Suppressor macrophage treated with lipopolysaccharide for 4 hours (primary cell): ENCODE measurements at regions not wholly inside any gene's neighbourhood (a gene's known extent, or its start where the extent isn't known, plus 50 kb on each side); places are given as distances from the start of the nearest gene placed in this dataset.
A peak's percentile ranks its signal among the peaks of the same experiment; 100 is the strongest.
"Not testable (repeated sequence)": the region's sequence is repeated elsewhere in the genome, so short reads cannot be mapped to it uniquely, and the experiment has no call there.

Experiments
- DNase-seq: peaks from one replicate; pipeline ENCODE4 v3.0.0-alpha.2; 2020

DNA sequence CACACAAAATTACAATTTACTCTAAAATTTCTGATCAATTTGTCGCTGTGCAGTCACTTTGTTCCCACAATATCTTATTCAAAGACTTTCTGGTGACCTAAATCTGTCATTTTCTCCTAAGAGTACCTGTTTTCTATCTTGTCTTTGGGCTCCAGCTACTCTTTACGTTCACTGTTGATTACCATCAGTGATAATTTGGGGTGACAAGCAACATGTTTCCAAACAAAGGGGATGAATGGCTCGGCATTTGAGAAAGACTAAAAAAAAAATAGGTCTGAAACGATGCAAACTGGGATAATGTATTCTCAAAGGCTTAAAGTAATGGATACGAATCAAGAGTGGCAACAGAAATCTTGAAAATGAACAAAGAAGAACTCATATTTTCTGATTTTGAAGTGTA lies 205.2 kb upstream of the DAB2 start:
- no peak for DNase-seq

DNA sequence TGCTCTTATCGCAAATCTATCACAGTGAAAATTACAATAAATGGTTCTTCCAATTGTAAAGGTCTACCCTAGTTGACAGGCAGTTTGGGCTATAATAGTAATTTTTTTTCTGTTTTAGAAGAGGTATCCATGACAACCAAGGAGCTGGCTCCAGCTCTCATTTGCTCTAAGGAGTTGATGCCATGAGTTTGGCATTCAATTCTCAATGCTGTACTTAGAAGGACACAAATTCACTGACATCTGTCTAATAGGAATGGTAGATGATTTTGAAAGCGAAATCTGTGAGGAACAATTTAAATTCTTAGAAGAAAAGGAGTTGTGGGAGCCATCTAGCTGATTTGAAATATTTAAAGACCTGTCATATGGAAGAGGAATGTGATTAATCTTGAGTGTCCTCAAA lies 203.6 kb upstream of the DAB2 start:
- no peak for DNase-seq

DNA sequence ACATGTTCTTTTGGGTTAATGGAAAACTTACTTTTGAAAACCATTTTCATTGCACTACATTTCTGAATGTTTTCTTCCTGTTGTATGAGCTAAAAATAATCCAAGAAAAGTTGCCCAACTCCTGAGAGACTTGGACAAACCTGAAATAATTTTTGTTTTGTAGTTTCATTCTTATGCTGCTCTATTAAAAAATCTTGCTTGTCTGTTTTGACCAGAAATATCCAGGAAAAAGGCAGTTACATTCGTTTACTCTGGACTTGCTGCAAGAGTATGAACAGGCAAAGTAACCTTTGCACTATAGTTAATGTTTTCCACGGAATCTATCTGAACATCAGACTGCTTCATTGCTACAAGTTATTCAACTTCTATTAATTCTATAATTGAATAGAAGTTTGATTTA lies 200.1 kb upstream of the DAB2 start:
- no peak for DNase-seq

DNA sequence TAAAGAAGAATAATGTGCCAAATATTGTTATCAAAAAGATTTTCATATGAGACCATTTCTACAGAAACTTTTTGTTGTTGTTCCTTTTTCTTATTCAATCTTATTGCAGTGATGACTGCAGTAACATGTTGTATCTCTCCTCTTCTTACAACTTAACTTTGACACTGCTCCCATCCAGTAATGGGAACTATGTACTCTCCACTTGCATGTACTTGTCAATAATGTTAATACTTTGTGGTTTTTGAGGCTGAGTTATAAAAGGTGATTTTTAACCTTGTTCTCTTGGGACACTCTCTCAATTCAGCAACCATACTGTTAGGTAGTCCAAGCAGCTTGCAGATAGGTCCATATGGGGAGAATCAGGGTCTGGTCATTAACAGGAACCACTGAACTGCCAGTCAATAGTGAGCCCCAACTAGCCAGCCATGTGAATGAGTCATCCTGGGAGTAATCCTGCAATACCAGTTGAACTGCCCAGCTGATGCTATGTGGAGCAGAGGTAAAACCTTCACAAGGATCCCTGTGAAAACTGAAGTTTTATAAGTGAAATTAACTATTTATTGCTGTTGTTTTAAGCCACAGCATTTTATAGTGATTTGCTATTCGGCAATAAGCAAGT lies 199.6 kb upstream of the DAB2 start:
- DNase-seq: peak; percentile 2

DNA sequence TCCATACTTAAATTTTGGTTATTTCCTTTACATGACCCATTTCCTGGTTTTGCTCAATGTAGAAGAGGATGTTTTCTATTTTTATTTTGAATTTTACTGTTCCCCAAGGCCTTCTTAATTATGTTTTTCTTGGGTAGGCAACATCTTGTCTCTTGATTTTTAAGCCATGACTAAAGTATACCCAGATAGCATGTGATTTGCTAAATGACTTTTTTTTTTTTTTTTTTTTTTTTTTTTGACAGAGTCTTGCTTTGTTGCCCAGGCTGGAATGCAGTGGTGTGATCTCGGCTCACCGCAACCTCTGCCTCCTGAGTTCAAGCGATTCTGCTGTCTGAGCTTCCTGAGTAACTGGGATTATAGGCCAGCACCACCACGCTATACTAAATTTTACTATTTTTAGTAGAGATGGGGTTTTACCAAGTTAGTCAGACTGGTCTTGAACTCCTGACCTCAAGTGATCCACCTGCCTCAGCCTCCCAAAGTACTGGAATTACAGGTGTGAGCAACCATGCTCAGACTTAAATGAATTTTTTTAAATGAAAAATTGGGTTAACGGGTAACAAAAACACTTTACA lies 198.6 kb upstream of the DAB2 start:
- no peak for DNase-seq

DNA sequence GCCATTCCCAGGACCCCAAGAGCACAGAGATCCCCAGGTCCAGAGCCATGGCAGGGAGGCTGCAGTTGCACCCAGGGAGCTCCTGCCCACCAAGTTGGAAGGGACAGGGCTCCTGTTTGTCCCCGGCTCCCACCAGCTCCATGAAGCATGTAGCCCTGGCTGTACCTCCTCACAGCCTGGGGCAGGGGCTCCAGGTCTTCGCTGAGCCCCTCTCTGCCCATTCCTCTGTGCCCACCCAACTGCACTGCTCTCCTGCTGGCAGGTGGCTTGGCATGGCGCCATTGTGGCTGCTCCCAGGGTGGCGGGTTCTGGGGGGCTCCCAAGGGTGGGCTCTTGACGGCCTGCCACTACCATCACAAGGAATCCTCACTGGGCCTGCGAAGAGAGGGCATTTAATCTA lies 197.5 kb upstream of the DAB2 start:
- DNase-seq: no peak

DNA sequence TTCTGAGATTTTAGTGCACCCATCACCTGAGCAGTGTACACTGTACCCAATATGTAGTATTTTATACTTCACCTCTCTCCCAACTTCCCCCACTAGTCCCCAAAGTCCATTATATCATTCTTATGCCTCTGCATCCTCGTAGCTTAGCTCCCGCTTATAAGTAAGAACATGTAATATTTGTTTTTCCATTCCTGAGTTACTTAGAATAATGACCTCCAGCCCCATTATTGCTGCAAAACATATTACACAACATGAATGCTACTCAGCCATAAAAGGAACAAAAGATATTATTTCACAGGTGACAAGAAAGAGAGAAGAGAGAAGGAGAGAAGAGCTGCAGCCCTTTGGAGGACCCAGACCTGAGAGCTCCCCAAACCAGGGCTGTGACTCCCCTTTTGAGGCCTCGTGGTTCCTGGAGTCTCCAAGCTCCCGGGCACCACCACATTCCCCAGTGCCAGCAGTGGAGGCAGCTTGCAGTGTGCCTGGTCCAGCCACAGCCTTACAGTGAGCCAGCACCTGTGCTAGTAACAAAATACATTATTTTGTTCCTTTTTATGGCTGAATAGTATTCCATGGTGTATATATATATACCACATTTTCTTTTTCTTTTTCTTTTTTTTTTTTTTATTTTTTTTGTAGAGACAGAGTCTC lies 194.5 kb upstream of the DAB2 start:
- DNase-seq: no peak

DNA sequence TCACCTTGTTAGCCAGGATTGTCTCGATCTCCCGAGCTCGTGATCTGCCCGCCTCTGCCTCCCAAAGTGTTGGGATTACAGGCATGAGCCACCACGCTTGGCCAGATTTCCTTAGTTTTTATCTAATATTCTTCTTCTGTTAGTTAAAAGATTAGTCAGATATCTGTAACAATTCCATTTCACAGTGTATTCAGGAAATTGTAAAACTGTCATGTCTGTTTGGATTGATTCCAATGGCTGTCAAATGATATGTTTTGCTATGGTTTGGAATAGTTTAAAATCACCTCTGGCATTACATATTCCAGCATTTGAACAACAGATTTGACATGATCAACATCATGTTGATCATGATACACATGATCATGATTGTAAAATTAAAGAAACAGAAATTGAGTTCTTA lies 193.6 kb upstream of the DAB2 start:
- no peak for DNase-seq

DNA sequence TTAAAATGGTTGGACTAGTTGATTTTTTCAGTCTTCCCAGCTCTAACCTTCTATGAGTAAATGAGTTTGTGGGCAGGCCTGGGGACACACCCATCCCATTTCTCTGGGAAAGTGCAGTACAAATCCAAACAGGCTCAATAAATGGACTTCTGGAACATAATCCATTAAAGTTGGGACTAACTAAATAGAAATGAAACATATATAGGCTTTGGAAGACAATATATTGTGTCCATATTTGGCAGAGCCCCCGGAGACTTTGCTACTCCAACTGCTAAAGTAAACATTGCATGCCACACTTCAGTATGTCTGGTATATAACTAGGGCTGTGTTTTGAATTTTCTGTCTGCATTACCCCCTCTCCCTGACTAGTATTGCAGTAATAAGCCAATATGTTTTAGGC lies 191.4 kb upstream of the DAB2 start:
- no peak for DNase-seq

DNA sequence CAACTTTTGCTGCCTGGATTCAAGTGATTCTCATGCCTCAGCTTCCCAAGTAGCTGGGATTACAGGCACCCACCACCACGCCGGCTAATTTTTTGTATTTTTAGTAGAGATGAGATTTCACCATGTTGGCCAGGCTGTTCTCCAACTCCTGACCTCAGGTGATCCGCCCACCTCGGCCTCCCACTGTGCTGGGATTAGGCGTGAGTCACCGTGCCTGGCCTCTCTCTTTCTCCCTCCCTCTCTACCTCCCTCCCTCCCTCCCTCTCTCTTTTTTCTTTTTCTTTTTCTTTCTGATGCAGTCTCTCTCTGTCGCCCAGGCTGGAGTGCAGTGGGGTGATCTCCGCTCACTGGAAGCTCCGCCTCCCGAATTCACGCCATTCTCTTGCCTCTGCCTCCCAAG lies 186.3 kb upstream of the DAB2 start:
- not testable (repeated sequence) for DNase-seq

DNA sequence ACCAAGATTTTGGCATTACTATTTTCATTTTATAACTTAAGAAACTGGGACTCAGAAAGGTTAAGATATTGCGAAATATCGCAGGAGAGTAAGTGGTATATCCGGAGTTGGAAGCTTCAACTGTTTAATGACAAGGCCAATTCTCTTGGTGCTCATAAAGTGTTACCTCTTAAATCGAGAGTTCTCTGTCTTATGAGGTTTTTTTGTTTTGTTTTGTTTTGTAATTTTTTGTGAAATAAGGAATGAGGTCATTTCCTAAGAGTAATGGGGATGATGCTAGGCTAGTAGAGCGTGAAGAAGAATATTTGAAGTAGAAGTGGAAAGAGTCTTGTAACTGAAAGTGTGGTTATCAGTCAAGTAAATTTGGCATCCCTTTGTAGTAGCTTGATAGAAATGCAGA lies 183.2 kb upstream of the DAB2 start:
- DNase-seq: no peak

DNA sequence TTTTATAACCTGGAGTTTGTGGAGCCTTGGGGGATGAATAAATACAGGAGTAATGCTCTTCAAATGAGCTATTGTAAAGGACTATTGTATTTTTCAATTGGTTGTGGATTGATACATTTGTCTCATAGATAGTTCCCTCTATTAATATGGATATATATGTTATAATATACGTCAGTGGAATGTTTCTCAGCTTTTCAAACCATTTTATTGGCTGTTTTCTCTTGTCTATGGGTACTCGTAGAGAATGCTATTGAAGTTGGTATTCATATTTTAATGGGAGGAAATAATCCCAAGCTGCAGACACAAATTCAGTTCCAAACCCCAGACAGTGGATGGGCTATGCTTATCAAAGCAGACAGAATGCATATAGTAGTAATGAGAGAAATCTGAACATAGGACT lies 181.8 kb upstream of the DAB2 start:
- DNase-seq: no peak

DNA sequence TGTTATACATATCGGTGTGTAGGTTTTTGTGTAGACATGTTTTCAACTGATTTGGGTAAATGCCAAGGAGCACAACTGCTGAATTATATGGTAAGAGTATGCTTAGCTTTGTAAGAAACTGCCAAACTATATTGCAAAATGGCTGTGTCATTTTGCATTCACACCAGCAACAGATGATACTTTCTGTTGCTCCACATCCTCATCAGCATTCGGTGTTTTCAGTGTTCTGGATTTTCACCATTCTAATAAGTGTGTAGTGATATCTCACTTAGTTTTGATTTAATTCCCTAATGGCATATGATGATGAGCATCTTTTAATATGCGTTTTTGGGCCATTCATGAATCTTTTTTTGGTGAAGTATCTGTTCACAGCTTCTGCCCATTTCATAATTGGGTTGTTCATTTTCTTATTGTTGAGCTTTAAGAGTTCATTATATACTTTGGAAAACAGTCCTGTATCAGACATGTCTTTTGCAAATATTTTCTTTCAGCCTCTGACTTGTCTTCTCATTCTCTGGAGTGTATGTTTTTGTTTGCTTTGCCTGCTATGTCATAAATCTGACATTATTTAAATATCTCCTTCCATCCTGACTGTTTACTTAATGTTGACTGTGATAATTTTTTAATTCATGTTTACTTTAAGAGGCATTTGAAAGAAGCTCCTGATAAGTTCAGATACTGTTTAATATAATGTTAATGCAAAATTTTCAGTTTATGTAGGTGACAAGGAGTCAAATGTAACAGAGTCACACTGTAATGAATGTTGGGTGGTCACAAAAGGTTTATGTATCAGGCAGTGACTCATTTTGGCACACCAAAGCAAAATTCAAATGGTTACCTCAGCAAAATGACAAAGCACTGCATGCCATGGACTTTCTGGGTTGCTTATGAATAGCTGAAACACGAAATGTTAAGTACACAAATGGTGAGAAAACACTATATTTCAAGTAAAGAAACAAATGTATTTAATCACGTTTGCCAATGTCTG lies 181.1 kb upstream of the DAB2 start:
- DNase-seq: no peak

DNA sequence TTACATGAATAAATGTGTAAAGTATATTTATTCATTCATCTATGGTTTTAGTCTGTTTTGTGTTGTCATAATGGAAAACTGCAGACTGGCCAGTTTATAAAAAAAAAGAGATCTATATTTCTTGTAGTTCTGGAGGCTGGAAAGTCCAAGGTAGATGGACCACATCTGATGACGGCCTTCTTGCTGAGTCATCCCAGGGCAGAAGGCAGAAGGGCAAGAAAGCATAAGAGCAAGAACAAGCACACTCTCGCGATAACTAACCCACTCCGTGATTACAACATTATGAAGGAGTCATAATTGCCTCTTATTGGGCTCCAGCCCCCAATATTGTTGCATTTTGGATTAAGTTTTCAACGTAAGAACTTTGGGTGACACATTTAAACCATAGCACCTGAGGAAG lies 180.4 kb upstream of the DAB2 start:
- no peak for DNase-seq

DNA sequence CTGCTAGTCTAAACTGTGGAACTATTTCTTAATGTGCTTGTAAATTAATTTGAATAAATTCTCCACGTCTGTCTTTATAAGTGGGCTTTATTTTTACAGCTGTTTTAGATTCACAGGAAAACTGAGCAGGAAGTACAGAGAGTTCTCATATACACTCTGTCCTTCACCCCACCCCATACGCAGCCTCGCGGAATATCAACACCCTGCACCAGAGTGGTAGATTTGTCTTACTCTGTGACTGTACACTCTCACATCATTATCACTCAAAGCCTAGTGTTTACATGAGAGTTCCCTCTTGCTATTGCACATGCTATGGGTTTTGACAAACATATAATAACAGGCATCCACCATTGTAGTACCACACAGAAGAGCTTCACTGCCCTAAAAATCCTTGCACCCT lies 179.7 kb upstream of the DAB2 start:
- no peak for DNase-seq

DNA sequence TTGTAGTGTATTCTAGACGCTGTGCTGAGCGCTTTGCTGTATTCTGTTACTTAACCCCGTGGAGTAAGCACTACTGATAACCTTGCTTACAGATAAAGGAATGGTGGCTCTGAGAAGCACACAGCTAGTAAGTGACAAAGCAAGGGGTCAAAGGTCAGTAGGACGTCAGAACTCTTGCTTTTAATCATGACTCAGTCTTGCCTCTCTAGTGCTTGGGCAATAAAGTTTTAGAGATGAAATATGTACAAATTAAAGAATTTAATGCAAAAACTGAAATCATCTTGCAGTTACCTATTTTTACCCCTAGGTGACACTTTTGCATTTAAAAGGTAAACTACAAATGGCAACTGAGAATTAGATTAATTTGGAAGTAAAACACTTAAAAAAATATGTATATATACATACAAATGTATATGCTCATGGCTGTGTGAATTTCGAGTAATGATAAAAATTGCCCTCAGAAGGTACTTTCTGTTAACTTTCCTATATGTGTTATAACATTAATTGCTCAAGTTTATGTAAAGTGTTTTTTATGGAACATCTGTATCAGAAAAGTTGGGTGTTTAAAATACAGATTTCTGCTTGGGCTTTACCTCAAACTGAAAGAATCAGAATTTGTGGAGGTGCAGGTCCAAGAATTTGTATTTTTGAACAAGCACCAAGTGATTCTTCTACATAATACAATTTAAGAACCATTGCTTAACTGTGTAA lies 175.1 kb upstream of the DAB2 start:
- DNase-seq: peak; percentile 26

DNA sequence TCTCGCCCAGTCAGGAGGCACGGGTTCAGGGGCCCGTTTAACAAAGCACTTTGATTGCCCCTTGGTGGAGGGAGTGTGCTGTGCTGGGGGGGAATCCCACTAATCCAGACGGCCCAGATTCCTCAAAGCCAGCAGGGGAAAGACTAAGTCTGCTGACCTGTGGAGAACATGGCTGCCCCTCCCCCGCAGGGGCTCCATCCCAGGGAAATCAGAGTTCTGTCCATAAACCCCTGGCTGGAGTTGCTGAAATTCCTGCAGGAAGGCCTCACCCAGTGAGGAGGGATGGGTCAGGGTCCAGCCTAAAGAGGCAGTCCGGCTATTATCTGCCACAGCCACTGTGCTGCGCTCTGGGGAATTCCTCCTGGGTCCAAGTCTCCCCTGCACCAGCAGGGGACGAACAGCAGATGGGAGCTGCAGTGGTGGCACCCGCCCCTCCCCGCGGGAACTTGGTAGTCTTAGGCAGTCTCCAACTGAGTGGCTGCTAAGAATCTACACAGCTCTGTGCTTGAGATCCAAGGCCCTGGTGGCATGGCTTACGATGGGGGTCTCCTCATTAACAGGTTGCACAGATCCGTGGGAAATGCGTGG lies 174.0 kb upstream of the DAB2 start:
- DNase-seq: no peak

DNA sequence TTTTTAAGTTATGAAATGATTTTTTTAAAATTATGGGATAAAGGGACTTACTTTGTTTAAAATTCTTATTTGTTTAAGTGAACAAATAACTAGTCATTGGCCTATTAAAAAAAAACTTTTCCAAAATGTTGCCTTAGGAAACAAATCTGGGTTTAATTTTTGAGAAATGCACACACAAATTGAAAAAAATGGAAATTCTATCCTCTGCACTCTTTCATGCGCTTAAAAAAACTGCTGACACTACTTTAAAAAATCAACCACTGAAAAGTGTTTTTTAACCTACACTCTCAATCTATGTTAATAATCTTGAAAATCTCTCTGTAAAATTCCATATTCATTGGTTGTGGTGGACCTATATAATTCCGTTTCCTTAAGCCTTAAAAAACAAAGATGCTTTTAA lies 163.4 kb upstream of the DAB2 start:
- DNase-seq: no peak

DNA sequence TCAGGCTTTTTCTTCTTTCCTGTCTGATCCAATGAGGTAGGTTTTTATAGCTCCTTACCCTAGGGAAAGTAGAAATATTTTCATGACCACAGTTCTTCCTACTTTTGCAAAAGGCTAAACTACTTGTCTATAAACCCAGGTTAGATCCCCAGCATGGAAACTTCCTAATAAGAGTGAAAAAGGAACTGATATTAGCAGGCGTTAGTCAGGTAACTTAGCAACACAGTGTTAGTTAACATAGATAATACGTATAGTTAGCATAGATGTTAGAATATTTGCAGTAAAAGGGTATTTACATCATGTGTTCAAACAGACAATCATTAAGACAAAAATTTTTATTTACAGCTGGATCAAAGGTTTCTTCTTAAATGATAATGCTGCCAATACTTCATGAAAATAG lies 162.9 kb upstream of the DAB2 start:
- DNase-seq: no peak

DNA sequence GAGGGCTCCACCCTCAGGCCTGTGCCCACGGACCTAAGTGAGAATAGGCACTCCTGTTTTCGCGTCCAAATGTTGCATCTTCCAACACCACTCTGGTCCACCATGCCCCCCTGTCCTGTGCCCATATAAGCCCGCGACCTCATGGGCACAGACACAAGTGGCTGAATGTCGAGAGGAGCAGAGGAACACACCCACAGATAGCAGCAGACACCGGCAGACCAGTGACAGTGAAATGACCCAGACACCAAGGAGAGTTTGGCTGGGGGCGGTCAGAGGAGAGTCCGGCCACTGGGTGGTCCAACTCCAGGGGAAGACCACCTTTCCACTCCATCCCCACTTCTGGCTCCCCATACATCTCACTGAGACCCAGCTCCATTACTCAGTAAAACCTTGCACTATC lies 161.4 kb upstream of the DAB2 start:
- DNase-seq: no peak

DNA sequence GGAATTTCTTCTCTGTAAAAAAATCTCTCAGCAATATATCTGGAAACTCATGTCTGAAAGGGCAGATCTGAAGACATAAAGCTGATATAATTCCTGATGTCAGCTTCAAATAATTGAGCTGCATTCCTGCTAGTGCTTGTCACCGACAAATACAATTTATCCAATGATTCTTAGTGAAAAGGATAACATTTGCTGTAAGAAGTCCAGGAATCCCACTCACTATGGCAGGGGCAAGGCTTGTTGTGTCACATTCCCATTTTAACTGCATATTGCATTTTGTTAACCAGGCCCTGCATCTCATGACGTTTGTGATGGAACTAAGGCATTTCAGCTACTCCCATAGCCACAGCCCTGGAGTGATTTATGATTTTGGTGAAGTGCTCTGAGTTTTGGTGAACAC lies 160.1 kb upstream of the DAB2 start:
- DNase-seq: no peak

DNA sequence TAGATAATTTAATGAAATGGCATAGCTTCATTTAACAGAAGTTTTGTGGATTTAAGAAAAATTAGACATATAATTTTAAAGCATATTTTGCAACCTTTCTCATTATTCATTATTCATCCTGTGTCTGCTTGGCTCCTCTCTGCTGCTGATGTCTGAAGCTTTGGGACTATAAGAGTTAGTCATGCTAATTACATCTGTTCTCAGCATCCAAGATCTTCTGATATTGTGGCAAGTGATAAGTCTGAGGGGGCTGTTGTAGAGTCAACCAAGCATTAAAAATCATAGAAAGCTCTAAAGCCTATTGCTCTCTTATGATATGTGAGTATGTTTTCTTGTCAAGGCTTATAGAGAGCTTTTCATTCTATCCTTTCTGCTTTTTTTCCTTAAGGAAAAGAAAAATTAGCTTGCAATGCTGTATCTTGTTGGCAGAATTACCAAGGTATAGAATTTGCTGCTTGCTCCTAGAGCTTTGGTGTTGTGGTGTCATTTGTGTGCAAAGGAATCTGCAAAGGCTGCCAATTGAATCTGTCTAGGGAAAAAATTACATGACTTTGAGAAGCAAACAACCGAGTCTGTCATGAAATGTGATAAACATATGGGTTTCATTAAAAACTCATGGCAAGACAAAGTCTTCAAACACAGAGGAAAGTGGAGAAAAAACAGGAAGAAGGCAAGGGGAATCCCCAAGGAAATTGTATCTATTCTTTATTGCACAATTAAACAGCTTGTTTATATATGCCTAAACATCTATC lies 156.1 kb upstream of the DAB2 start:
- peak; percentile 61 for DNase-seq
